ENCODE measurements at regions not wholly inside any gene's neighbourhood (a gene's known extent, or its start where the extent isn't known, plus 50 kb on each side); places are given as distances from the start of the nearest gene placed in this dataset.

GRCh38 chr9:18360005-18360404 lies 113.9 kb upstream of the ADAMTSL1 start:
- H3K4me3 ChIP-seq (ENCODE audit: control insufficient read depth, low read depth, low read length) = no peak overlapping the region
- no peak for DNase-seq (ENCODE audit: low read depth)
- no peak for TF ChIP-seq CTCF (conservative IDR thresholded peaks at IDR 0.05; ENCODE audit: control insufficient read depth, insufficient read depth, low read depth, low read length)

- TF ChIP-seq CTCF (conservative IDR thresholded peaks at IDR 0.05; ENCODE audit: control insufficient read depth, insufficient read depth, low read depth, low read length) = no peak
- no peak overlapping the region for H3K4me3 ChIP-seq (ENCODE audit: control insufficient read depth, low read depth, low read length)
- no peak for DNase-seq (ENCODE audit: low read depth)
Observed at GRCh38 chr9:18361646-18362045, 112.3 kb upstream of the ADAMTSL1 start.

- no peak overlapping the region for H3K4me3 ChIP-seq (ENCODE audit: control insufficient read depth, low read depth, low read length)
- no peak for TF ChIP-seq CTCF (conservative IDR thresholded peaks at IDR 0.05; ENCODE audit: control insufficient read depth, insufficient read depth, low read depth, low read length)
- no peak for DNase-seq (ENCODE audit: low read depth)
Observed at GRCh38 chr9:18362166-18362565, 111.8 kb upstream of the ADAMTSL1 start.

GRCh38 chr9:18362901-18363685 lies 110.9 kb upstream of the ADAMTSL1 start:
- H3K4me3 ChIP-seq (ENCODE audit: control insufficient read depth, low read depth, low read length) = no peak overlapping the region
- no peak for TF ChIP-seq CTCF (conservative IDR thresholded peaks at IDR 0.05; ENCODE audit: control insufficient read depth, insufficient read depth, low read depth, low read length)
- DNase-seq (ENCODE audit: low read depth) = peak; percentile 28

GRCh38 chr9:18365651-18366050 lies 108.3 kb upstream of the ADAMTSL1 start:
- TF ChIP-seq CTCF (conservative IDR thresholded peaks at IDR 0.05; ENCODE audit: control insufficient read depth, insufficient read depth, low read depth, low read length) = no peak
- no peak for DNase-seq (ENCODE audit: low read depth)

GRCh38 chr9:18366184-18366583 lies 107.8 kb upstream of the ADAMTSL1 start:
- TF ChIP-seq CTCF (conservative IDR thresholded peaks at IDR 0.05; ENCODE audit: control insufficient read depth, insufficient read depth, low read depth, low read length) = no peak
- no peak for DNase-seq (ENCODE audit: low read depth)

More at GRCh38 chr9:18365651-18366050, 108.3 kb upstream of the ADAMTSL1 start:
- H3K4me3 ChIP-seq (ENCODE audit: control insufficient read depth, low read depth, low read length) = no peak overlapping the region

More at GRCh38 chr9:18366184-18366583, 107.8 kb upstream of the ADAMTSL1 start:
- H3K4me3 ChIP-seq (ENCODE audit: control insufficient read depth, low read depth, low read length) = no peak overlapping the region
